ENCODE measurements at regions not wholly inside any gene's neighbourhood (a gene's known extent, or its start where the extent isn't known, plus 50 kb on each side); places are given as distances from the start of the nearest gene placed in this dataset.

DNA sequence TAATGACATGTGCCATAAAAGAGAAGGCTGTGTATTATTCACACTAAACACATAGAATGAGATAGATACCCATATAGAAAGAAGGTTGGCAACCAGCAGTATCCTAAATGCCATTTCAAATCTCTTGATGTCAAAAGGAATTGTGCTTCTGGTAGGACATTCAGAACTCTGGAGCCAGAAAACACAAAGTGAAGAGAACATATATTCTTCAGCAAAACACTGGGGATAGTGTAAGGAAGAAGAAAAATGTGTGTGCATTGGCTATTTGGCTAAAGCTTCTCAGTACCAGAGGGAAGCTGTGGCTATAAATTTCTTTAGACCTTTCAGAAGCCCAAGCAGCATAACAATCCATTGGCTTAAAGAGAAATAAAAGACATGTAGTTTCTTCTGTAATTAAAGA is 551.6 kb upstream of the C9orf72 start:
- TF ChIP-seq, protein P1, sequence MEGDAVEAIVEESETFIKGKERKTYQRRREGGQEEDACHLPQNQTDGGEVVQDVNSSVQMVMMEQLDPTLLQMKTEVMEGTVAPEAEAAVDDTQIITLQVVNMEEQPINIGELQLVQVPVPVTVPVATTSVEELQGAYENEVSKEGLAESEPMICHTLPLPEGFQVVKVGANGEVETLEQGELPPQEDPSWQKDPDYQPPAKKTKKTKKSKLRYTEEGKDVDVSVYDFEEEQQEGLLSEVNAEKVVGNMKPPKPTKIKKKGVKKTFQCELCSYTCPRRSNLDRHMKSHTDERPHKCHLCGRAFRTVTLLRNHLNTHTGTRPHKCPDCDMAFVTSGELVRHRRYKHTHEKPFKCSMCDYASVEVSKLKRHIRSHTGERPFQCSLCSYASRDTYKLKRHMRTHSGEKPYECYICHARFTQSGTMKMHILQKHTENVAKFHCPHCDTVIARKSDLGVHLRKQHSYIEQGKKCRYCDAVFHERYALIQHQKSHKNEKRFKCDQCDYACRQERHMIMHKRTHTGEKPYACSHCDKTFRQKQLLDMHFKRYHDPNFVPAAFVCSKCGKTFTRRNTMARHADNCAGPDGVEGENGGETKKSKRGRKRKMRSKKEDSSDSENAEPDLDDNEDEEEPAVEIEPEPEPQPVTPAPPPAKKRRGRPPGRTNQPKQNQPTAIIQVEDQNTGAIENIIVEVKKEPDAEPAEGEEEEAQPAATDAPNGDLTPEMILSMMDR (IDR thresholded peaks at IDR 0.05; ENCODE audit: low read length): no peak
- TF ChIP-seq EZH2phosphoT487 (IDR thresholded peaks at IDR 0.05; ENCODE audit: low read length): no peak
